LNCAP (cell line): ENCODE measurements at regions not wholly inside any gene's neighbourhood (a gene's known extent, or its start where the extent isn't known, plus 50 kb on each side); places are given as distances from the start of the nearest gene placed in this dataset.

Experiments used
- TF ChIP-seq, protein P1 (sequence below): fragments of 450-650 bp; IDR thresholded peaks from 2 replicates; pipeline ENCODE4 v1.5.1; 2017; ENCODE audit warnings: mild to moderate bottlenecking

DNA sequence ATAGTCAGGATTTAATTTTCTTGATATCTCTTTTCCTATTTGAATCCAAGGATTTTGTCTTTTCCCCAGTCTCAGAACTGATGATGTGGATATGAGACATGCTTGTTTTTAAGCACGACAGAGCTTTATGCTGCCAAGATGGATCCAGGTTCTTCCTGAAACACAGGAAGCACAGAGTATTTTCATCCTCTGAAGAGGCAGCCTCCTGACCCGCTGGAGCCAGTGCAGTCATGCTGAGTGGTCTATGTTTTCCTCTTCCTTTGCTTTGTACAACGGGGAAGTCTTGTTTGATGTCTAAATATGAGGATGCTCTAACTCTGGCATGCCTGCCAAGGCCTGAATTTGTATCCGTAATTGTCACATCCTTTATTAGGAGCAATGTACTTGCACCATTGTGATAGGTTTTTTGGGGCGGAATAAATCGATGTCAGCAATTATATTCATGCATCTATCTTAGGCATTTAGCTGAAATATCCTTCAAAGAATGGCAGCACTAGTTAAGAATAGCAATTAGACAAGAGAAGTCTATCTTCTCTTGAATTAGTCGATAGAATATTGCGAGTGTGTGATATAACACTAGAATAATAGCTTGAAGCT, 407.1 kb upstream of the JAG1 start:
- TF ChIP-seq, protein P1, sequence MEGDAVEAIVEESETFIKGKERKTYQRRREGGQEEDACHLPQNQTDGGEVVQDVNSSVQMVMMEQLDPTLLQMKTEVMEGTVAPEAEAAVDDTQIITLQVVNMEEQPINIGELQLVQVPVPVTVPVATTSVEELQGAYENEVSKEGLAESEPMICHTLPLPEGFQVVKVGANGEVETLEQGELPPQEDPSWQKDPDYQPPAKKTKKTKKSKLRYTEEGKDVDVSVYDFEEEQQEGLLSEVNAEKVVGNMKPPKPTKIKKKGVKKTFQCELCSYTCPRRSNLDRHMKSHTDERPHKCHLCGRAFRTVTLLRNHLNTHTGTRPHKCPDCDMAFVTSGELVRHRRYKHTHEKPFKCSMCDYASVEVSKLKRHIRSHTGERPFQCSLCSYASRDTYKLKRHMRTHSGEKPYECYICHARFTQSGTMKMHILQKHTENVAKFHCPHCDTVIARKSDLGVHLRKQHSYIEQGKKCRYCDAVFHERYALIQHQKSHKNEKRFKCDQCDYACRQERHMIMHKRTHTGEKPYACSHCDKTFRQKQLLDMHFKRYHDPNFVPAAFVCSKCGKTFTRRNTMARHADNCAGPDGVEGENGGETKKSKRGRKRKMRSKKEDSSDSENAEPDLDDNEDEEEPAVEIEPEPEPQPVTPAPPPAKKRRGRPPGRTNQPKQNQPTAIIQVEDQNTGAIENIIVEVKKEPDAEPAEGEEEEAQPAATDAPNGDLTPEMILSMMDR = no peak

DNA sequence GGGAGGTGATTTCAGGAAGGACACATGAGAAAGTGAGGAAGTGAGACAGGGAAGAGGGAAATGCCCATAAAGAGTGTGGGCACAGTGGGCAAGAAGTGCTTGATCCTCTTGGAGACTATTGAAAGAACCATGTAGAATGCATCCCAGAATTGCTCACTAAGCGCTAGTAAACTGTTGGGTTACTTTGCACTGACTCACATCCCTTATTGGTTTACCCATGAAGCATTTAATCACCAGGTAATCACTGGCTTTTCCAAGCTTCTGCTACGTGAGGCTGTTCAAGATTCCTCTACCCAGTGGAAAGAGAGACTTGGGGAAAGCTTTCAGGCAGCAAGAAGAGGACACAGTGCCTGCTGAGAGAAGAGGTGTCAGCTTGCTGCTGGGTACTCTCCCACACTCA, 410.0 kb upstream of the JAG1 start:
- TF ChIP-seq, protein P1 = no peak

DNA sequence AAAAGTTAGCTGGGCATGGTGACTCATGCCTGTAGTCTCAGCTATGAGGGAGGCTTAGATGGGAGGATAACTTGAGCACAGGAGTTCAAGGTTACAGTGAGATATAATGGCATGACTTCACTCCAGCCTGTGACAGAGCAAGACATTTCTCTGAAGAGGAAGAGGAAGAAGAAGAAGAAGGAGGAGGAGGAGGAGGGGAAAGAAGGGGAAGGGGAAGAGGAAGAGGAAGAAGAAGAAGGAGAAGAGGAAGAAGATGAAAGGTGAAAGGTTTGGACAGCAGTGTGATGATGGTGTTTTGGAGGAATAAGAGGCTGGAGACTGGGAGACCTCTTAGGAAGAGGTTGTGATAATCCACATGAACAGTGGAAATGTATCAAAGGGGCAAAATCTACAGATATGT, 410.7 kb upstream of the JAG1 start:
- TF ChIP-seq, protein P1 = no peak

DNA sequence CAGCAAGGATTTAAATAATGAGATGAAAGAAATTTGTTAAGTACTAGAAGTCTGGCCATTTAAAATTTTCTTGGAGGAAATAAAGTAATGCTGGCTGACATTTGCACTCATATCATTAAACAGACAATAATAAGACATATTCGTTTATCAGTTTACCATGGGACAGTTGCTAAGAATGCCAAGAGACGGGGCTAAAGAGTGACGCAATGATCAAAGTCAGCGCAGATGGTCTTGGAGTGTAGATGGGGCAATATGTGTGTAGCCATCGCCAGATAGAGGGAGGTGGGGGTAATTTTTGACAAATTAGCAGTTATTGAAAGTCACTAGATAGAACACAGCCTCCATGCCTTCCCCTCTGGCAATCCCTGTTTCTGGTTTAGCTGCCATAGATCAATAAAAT, 413.2 kb upstream of the JAG1 start:
- TF ChIP-seq, protein P1 = no peak

DNA sequence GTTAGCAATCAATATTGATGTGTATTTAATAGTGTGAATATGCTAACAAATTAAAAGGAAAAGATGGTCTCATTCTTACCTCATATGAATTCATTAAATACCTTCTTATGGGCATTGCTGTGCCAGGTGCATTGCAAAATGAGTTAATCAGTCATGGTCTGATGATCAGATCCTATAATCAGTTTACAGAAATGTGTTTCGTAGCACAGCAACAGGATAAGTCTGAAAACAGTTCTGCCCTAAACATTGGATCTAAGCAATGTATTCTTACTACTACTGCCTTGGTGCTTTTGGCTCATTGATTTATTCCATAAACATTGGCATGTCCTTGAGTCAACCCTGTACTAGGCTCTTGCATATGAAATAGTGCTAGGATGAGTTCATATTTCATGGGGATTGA, 417.0 kb upstream of the JAG1 start:
- TF ChIP-seq, protein P1 = no peak

DNA sequence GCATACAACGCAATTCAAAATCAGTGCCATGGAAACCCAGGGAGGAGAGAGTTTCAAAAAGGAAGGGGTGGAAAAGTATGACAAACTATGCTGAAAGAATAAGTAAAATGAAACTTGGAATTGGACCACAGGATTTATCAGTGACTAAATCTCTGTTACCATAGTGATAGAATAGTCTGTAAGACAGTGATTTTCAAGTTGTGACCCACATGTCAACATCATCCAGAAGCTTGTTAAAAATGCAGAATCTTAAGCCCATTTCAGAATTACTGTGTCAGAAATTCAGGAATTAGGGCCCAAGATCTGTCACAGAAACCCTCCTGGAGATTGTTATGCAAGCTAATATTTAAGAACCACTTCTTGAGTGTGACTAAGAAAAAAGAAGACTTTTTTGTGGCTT, 417.7 kb upstream of the JAG1 start:
- TF ChIP-seq, protein P1 = no peak

DNA sequence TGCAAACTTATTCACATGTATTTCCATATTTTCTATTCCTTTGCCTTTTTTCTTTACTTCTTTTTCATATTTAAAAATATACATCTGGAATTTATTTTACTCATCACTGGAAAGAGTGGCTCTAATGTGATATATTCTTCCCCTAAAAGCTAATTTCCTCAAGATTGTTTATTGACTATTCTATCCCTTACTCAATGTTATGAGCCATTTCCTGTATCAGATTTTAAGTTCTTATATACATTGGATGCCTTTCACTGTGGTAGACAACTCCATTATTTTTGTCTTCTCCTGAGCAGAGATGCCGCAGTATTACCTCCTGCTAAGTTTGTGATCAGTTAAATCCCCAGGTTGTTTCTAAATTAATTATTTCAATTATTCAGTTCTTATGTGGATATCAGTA, 418.4 kb upstream of the JAG1 start:
- TF ChIP-seq, protein P1 = no peak

DNA sequence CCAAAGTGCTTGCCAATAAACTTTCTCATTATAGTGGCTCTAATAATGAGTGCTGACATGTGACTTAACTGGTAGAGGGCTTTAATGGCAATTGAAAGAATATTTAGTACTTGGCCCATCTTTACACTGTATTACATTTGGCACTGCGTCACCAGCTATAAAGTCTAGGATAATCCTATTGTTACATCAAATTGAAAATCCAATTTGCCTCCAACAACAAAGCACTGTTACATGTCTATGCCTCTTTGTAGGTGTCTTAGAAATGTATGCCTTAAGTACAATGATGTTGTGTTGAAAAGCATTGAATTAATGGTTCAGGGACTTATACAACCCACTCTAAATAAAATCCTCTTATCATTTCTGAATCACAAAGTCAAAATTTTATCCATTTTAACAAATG, 420.4 kb upstream of the JAG1 start:
- TF ChIP-seq, protein P1 = no peak
